Neural cell (in vitro differentiated cells): ENCODE measurements at regions not wholly inside any gene's neighbourhood (a gene's known extent, or its start where the extent isn't known, plus 50 kb on each side); places are given as distances from the start of the nearest gene placed in this dataset.

Experiments
- H2AFZ ChIP-seq: fragments of 200-600, 300-800 bp; sonication (generic), shearing (Covaris generic); 2 replicates; pipeline ENCODE4 v1.6.0; 2014; ENCODE audit warnings: low read depth, mild to moderate bottlenecking, antibody characterized with exemption, low read length, moderate library complexity
- H3F3A ChIP-seq: fragments of 200-600 bp; shearing (Covaris generic); 2 replicates; pipeline ENCODE4 v1.6.1; 2016; ENCODE audit warnings: mild to moderate bottlenecking, moderate library complexity, mixed read lengths, antibody characterized with exemption, low read length; ENCODE audit not compliant: insufficient read depth, poor library complexity, severe bottlenecking
- H3K27ac ChIP-seq: fragments of 200-600, 300-800 bp; sonication (generic), shearing (Covaris generic); 2 replicates; pipeline ENCODE4 v1.5.1; 2014; ENCODE audit warnings: mild to moderate bottlenecking, low read length, moderate library complexity
- H3K27me3 ChIP-seq: fragments of 300-800, 200-600 bp; sonication (generic), shearing (Covaris generic); 2 replicates; pipeline ENCODE4 v1.6.0; 2014; ENCODE audit warnings: mild to moderate bottlenecking, low read depth, low read length, moderate library complexity; ENCODE audit not compliant: insufficient read depth
- H3K36me3 ChIP-seq: fragments of 300-800, 200-600 bp; sonication (generic), shearing (Covaris generic); 2 replicates; pipeline ENCODE4 v1.5.1; 2014; ENCODE audit warnings: mild to moderate bottlenecking, antibody characterized with exemption, low read length, moderate library complexity; ENCODE audit not compliant: insufficient read depth
- H3K4me2 ChIP-seq: fragments of 300-800, 200-600 bp; sonication (generic), shearing (Covaris generic); 2 replicates; pipeline ENCODE4 v1.6.0; 2014; ENCODE audit warnings: mild to moderate bottlenecking, low read length
- H3K4me3 ChIP-seq: fragments of 300-800, 200-600 bp; sonication (generic), shearing (Covaris generic); 2 replicates; pipeline ENCODE4 v1.5.1; 2014; ENCODE audit warnings: mild to moderate bottlenecking, low read length, moderate library complexity
- H3K79me2 ChIP-seq: fragments of 200-600 bp; shearing (Covaris generic); replicated peaks from 2 replicates; pipeline ENCODE4 v1.6.0; 2014; ENCODE audit warnings: mild to moderate bottlenecking, low read length, moderate library complexity; ENCODE audit not compliant: insufficient read depth
- H3K9ac ChIP-seq: fragments of 300-800, 200-600 bp; sonication (generic), shearing (Covaris generic); 2 replicates; pipeline ENCODE4 v1.6.1; 2016; ENCODE audit warnings: mild to moderate bottlenecking, low read length, mixed read lengths
- H3K9me2 ChIP-seq: fragments of 200-600 bp; shearing (Covaris generic); 2 replicates; pipeline ENCODE4 v1.6.1; 2016; ENCODE audit warnings: mild to moderate bottlenecking, low read length, mixed read lengths; ENCODE audit not compliant: insufficient read depth
- H3K9me3 ChIP-seq: fragments of 200-600, 300-800 bp; sonication (generic), shearing (Covaris generic); 2 replicates; pipeline ENCODE4 v1.6.1; 2016; ENCODE audit warnings: mild to moderate bottlenecking, mixed run types, low read length, moderate library complexity, mixed read lengths
- H4K20me1 ChIP-seq: fragments of 200-600 bp; shearing (Covaris generic); 2 replicates; pipeline ENCODE4 v1.6.1; 2016; ENCODE audit warnings: mild to moderate bottlenecking, mixed run types; ENCODE audit not compliant: insufficient read depth
- CTCF ChIP-seq: fragments of 450-650 bp; IDR thresholded peaks from 2 replicates; pipeline ENCODE4 v1.5.1; 2014; ENCODE audit warnings: antibody characterized with exemption, mild to moderate bottlenecking, moderate library complexity; ENCODE audit not compliant: poor library complexity, severe bottlenecking
- EP300 ChIP-seq: fragments of 450-650 bp; conservative IDR thresholded peaks from 2 replicates; pipeline ENCODE4 v1.6.1; 2014; ENCODE audit warnings: antibody characterized with exemption, mild to moderate bottlenecking, moderate library complexity; ENCODE audit not compliant: poor library complexity, severe bottlenecking
- EZH2 ChIP-seq: fragments of 200-600, 300-800 bp; shearing (Covaris generic), sonication (generic); IDR thresholded peaks from 2 replicates; pipeline ENCODE4 v1.6.1; 2014; ENCODE audit warnings: antibody characterized with exemption, low read length, borderline replicate concordance, mild to moderate bottlenecking; ENCODE audit not compliant: insufficient read depth, poor library complexity, severe bottlenecking
- MXI1 ChIP-seq: fragments of 450-650 bp; conservative IDR thresholded peaks from 2 replicates; pipeline ENCODE4 v1.6.1; 2014; ENCODE audit warnings: antibody characterized with exemption, mild to moderate bottlenecking; ENCODE audit not compliant: poor library complexity, severe bottlenecking
- POLR2AphosphoS5 ChIP-seq: IDR thresholded peaks from 2 replicates; pipeline ENCODE4 v1.6.1; 2012
- RAD21 ChIP-seq: fragments of 450-650 bp; conservative IDR thresholded peaks from 2 replicates; pipeline ENCODE4 v1.6.1; 2014; ENCODE audit warnings: antibody characterized with exemption, mild to moderate bottlenecking, moderate library complexity
- SMC3 ChIP-seq: fragments of 450-650 bp; conservative IDR thresholded peaks from 2 replicates; pipeline ENCODE4 v1.6.1; 2014; ENCODE audit warnings: antibody characterized with exemption, mild to moderate bottlenecking, moderate library complexity; ENCODE audit not compliant: poor library complexity
- TAF1 ChIP-seq: IDR thresholded peaks from 2 replicates; pipeline ENCODE4 v1.6.1; 2012; ENCODE audit warnings: low read depth
- TF ChIP-seq, protein P1 (sequence below): IDR thresholded peaks from 2 replicates; pipeline ENCODE4 v1.6.1; 2012; ENCODE audit warnings: borderline replicate concordance

GRCh38 chr11:111135778-111136570 is 109.6 kb upstream of the POU2AF2 start:
- TF ChIP-seq RAD21 = no peak
- no peak for TF ChIP-seq TAF1
- TF ChIP-seq EP300 = no peak
- TF ChIP-seq MXI1 = no peak
- no peak for TF ChIP-seq EZH2
- no peak for TF ChIP-seq POLR2AphosphoS5
- TF ChIP-seq, protein P1, sequence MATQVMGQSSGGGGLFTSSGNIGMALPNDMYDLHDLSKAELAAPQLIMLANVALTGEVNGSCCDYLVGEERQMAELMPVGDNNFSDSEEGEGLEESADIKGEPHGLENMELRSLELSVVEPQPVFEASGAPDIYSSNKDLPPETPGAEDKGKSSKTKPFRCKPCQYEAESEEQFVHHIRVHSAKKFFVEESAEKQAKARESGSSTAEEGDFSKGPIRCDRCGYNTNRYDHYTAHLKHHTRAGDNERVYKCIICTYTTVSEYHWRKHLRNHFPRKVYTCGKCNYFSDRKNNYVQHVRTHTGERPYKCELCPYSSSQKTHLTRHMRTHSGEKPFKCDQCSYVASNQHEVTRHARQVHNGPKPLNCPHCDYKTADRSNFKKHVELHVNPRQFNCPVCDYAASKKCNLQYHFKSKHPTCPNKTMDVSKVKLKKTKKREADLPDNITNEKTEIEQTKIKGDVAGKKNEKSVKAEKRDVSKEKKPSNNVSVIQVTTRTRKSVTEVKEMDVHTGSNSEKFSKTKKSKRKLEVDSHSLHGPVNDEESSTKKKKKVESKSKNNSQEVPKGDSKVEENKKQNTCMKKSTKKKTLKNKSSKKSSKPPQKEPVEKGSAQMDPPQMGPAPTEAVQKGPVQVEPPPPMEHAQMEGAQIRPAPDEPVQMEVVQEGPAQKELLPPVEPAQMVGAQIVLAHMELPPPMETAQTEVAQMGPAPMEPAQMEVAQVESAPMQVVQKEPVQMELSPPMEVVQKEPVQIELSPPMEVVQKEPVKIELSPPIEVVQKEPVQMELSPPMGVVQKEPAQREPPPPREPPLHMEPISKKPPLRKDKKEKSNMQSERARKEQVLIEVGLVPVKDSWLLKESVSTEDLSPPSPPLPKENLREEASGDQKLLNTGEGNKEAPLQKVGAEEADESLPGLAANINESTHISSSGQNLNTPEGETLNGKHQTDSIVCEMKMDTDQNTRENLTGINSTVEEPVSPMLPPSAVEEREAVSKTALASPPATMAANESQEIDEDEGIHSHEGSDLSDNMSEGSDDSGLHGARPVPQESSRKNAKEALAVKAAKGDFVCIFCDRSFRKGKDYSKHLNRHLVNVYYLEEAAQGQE = no peak
- no peak for TF ChIP-seq SMC3
- no peak for TF ChIP-seq CTCF
- Histone ChIP-seq H2AFZ (no peak overlapping the region), H3K4me2 (no peak overlapping the region), H3K9me3 (no peaks in the 10 kb centered on the region), H3K9ac (no peak overlapping the region), H3K79me2 (no peaks in the 10 kb centered on the region), H3K27ac (no peak overlapping the region), H3K4me3 (no peak overlapping the region), H3K27me3 (no peaks in the 10 kb centered on the region), H3F3A (no peaks in the 10 kb centered on the region), H3K36me3 (no peaks in the 10 kb centered on the region), H3K9me2 (no peaks in the 10 kb centered on the region), H4K20me1 (no peaks in the 10 kb centered on the region)

DNA sequence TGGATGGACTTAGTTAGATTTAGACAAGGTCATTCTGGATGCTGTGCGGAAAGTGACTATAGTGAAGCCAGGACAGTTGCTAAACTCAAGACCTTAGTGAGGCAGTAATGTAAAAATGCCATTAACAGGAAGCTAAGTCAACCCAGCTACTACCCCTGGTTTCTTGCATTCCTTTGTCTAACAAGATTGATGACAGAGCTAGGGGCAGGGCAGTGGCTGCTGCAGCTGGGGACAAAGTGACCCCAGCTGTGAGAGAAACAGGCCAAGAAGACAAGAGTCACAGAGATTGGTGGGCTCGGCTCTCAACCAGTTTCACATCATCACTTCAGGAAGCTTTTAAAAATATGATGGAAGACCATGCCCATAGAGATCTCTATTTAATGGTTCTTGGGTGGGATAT is 110.4 kb upstream of the POU2AF2 start:
- H3F3A ChIP-seq = no peaks in the 10 kb centered on the region
- H3K36me3 ChIP-seq = no peaks in the 10 kb centered on the region
- H3K9me3 ChIP-seq = no peaks in the 10 kb centered on the region
- H4K20me1 ChIP-seq = no peaks in the 10 kb centered on the region
- no peaks in the 10 kb centered on the region for H3K27me3 ChIP-seq
- H3K4me2 ChIP-seq = no peak overlapping the region
- no peak overlapping the region for H3K27ac ChIP-seq
- no peak overlapping the region for H3K4me3 ChIP-seq
- H3K9ac ChIP-seq = no peak overlapping the region
- H2AFZ ChIP-seq = no peak overlapping the region
- no peaks in the 10 kb centered on the region for H3K9me2 ChIP-seq
- TF ChIP-seq CTCF (no peak), SMC3 (no peak), POLR2AphosphoS5 (no peak), EP300 (no peak), TAF1 (no peak), EZH2 (no peak), RAD21 (no peak), MXI1 (no peak)
- TF ChIP-seq, protein P1 = no peak
- no peaks in the 10 kb centered on the region for H3K79me2 ChIP-seq
